22Rv1 (cell line): ENCODE measurements at regions not wholly inside any gene's neighbourhood (a gene's known extent, or its start where the extent isn't known, plus 50 kb on each side); places are given as distances from the start of the nearest gene placed in this dataset.

Experiments
- ZFX ChIP-seq: fragments of 450-650 bp; IDR thresholded peaks from 2 replicates; pipeline ENCODE4 v1.6.1; 2017; ENCODE audit warnings: antibody characterized with exemption, borderline replicate concordance
- TF ChIP-seq, protein P1 (sequence below): fragments of 450-650 bp; IDR thresholded peaks from 2 replicates; pipeline ENCODE4 v1.5.1; 2017; ENCODE audit warnings: mild to moderate bottlenecking

DNA sequence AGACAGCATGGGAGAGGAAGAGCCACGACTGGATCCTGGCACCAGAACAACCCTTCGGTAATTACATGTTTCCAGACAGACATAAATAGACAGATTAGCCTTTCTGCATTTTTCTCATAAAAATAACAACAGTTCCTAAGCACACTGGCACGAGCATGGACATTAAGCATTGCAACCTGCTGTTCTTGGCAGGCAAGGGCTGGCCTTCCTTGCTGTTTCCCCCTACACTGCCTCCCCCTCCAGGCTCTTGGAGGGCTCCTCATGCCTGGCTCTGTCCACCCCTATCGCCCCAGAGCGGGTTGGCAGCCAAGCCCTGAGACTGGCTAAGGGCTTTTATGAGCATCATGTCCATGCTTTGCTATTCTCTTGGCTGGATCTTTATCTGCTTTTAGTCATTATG lies 89.6 kb downstream of the TTC32 start:
- TF ChIP-seq, protein P1, sequence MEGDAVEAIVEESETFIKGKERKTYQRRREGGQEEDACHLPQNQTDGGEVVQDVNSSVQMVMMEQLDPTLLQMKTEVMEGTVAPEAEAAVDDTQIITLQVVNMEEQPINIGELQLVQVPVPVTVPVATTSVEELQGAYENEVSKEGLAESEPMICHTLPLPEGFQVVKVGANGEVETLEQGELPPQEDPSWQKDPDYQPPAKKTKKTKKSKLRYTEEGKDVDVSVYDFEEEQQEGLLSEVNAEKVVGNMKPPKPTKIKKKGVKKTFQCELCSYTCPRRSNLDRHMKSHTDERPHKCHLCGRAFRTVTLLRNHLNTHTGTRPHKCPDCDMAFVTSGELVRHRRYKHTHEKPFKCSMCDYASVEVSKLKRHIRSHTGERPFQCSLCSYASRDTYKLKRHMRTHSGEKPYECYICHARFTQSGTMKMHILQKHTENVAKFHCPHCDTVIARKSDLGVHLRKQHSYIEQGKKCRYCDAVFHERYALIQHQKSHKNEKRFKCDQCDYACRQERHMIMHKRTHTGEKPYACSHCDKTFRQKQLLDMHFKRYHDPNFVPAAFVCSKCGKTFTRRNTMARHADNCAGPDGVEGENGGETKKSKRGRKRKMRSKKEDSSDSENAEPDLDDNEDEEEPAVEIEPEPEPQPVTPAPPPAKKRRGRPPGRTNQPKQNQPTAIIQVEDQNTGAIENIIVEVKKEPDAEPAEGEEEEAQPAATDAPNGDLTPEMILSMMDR, result no peak
- no peak for TF ChIP-seq ZFX
